GM12872 (cell line): ENCODE measurements at regions not wholly inside any gene's neighbourhood (a gene's known extent, or its start where the extent isn't known, plus 50 kb on each side); places are given as distances from the start of the nearest gene placed in this dataset.

Source experiments
- CTCF ChIP-seq: IDR thresholded peaks from 3 replicates; pipeline ENCODE4 v1.5.1; 2011; ENCODE audit warnings: low read depth, mild to moderate bottlenecking, low read length, moderate library complexity; ENCODE audit not compliant: insufficient read depth

GRCh38 chr11:116481126-116481675 is 291.6 kb downstream of the BUD13 start:
- no peak for TF ChIP-seq CTCF

- TF ChIP-seq CTCF: no peak
Measured at GRCh38 chr11:116478669-116479668, 293.8 kb downstream of the BUD13 start.

GRCh38 chr11:116478205-116478604 is 294.6 kb downstream of the BUD13 start:
- no peak for TF ChIP-seq CTCF

- no peak for TF ChIP-seq CTCF
Measured at GRCh38 chr11:116473790-116474346, 298.9 kb downstream of the BUD13 start.

GRCh38 chr11:116473206-116473769 is 299.5 kb downstream of the BUD13 start:
- no peak for TF ChIP-seq CTCF

- TF ChIP-seq CTCF: no peak
Measured at GRCh38 chr11:116472651-116473050, 300.1 kb downstream of the BUD13 start.

GRCh38 chr11:116471608-116472256 is 301.1 kb downstream of the BUD13 start:
- no peak for TF ChIP-seq CTCF
